ENCODE measurements at regions not wholly inside any gene's neighbourhood (a gene's known extent, or its start where the extent isn't known, plus 50 kb on each side); places are given as distances from the start of the nearest gene placed in this dataset.
"Not testable (repeated sequence)": the region's sequence is repeated elsewhere in the genome, so short reads cannot be mapped to it uniquely, and the experiment has no call there.

DNA sequence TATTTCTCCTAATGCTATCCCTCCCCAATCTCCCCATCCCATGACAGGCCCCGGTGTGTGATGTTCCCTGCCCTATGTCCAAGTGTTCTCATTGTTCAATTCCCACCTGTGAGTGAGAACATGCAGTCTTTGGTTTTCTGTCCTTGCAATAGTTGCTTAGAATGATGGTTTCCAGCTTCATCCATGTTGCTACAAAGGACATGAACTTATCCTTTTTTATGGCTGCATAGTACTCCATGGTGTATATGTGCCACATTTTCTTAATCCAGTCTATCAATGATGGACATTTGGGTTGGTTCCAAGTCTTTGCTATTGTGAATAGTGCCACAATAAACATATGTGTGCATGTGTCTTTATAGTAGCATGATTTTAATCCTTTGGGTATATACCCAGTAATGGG, 51.3 kb upstream of the RIOK2 start:
- DNase-seq (ENCODE audit: low spot score): not testable (repeated sequence)

DNA sequence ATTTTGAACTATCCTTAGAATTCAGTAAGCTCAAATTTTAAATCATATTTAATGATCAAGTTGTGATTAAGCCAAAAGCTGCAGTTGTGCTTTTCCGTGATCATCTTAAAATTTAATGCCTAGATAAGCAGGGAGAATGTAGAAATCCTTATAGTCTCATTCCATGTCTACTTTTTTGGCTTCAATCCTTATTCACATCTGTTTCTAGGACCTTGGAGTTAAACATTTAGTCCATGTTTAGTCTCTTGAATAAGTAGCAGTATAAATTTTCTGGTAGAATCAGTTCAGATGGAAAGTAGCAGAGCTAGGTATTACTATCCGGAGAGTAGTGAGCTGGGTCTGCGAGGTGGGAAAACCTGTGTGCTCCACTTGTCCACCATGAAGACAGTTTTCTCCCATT, 59.3 kb upstream of the RIOK2 start:
- no peak for DNase-seq (ENCODE audit: low spot score)

DNA sequence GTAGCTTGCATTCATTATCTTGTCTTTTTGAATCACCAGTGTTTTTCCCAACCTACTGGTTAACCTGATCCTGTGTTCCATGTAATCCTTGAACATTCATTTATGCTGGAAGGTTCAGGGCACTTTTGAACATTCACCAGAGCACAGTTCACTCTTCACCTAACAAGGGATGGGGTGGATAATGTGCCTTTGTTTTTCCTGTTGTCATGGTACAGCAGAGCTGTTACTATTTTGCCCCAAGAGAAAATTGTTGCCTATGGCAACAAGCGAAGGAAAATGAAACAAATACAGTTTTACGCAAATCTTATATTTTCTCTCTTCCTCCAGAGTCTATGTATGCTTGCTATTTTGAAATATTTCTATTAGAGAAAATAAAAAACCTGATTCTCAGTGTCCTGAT, 60.3 kb upstream of the RIOK2 start:
- no peak for DNase-seq (ENCODE audit: low spot score)

DNA sequence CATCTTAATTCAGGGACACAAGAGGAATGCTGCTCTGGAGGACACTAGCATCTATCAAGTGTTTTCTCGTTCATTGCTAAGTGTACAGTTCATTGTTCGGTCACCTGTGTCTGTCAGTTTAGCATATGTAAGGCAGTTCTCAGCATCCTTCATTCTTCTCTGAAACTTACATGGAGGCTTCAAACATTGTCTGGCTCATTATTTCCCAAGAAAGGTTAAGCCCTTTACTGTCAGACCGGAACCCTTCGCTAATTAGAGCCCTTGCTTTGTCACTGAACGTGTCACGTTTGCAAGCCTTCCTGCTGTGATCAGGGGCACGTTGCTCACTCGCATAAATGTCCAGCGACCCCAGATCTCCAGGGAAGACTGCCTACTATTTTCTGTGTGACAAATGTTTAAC, 62.3 kb upstream of the RIOK2 start:
- DNase-seq (ENCODE audit: low spot score): no peak

DNA sequence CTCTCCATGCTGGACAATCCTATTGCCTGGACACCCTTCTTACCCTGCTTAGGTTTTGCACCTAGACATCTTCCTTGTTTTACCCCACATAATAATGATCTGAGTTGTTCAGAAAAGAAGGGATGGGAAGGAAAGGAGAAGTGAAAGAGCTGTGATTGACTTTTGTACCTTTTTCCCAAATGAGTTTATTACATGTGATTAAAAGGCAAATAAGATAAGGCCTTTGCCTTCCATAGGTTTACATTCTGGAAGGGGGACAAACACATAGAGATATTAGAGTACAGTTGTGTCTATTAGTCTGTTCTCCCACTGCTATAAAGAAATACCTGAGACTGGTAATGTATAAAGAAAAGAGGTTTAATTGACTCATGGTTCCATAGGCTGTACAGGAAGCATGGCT, 67.1 kb upstream of the RIOK2 start:
- no peak for DNase-seq (ENCODE audit: low spot score)

DNA sequence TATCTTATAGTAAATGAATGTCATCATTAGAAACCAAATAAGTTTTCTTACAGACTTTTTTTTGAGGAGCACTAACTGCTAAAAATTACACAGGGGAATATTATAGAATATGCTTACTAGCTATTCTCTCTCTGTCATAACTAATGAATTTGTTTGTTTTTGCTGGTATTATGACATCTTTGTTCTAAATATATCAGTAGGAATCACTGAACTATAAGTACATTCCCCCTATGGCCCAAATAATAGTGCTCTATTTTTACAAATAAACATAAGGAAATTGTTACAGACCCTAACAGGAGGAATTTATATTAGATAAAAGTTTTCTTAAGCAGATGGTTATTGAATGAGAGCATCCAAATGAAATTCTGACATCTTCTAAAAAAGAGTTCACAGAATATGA, 83.0 kb upstream of the RIOK2 start:
- no peak for DNase-seq (ENCODE audit: low spot score)

DNA sequence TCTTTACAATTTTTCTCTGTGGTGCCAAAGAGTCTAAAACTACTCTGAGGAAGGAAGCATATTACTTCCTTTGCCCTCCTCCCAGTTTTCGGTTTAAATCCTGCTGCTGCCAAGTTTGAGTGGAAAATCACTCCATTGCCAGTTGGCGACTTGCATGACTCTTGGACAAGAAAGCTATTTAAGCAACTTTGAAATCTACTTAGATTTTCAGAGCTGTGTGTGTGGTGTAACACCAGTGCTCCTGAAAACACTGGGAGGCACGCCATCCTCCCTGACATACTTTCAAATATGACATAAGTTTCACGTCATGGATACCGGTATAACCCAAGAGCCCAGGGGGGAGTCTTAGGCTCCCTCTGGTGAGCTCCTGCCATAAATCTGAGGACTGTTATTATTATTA, 83.5 kb upstream of the RIOK2 start:
- DNase-seq (ENCODE audit: low spot score): peak; percentile 68

DNA sequence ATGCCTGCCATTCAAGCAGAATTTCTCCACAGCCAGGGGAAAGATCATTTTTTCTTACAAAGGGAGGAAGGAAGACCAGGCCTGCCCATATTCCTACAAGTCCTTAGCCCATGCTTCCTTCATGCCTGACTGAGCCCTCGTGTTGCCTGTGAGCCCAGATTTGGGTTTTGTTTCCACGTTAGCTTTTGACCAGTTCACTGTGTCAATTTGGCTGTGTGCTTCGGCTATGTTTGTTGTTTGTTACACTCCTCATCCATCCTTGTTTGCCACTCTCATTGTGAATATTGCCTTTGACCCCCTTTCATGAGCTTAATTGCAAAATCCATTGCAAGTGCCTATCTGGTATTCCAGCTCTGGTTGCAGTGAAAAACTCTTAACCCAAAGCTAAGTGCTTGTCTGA, 84.7 kb upstream of the RIOK2 start:
- no peak for DNase-seq (ENCODE audit: low spot score)

DNA sequence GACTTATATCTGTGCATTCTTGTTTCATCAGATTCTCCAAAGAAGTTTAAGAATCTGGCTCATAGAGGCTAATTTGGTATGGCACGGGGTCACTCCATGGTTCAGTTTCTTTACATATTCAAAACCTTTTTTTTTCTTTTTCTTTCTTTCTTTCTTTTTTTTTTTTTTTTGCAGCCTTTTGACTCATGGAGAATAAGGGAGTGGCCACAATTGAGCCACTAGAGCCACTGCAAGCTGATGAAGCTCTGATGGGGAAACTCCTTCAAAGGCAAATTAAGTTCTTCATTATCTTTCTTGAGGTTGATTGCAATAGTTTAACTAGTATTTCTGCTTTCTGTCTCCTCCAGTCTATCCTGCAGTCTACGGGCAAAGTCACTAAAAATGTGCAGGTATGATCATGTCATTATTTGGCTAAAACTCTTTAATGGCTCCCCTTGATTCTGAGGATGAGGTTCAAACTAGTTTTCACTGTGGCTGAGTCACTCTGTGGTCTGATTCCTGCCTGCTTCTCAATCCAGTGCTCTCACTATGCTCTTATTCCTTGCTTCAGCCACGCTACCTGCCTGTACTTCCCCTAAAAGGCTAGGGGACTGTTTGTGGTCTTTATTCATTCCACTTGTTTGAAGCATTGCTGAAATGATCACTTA, 93.5 kb upstream of the RIOK2 start:
- DNase-seq (ENCODE audit: low spot score): no peak

DNA sequence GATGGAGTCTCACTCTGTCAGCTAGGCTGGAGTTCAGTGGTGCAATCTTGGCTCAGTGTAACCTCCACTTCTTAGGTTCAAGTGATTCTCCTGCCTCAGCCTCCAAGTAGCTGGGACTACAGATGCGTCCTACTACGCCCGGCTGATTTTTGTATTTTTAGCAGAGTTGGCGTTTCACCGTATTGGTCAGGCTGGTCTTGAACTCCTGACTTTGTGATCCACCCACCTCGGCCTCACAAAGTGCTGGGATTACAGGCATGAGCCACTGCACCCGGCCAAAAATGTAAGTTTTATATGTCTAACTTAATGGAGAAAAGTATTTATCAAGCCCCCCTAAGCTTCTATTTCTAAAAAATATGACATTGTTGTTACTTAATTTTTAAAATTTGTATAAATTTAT, 98.2 kb upstream of the RIOK2 start:
- no peak for DNase-seq (ENCODE audit: low spot score)

DNA sequence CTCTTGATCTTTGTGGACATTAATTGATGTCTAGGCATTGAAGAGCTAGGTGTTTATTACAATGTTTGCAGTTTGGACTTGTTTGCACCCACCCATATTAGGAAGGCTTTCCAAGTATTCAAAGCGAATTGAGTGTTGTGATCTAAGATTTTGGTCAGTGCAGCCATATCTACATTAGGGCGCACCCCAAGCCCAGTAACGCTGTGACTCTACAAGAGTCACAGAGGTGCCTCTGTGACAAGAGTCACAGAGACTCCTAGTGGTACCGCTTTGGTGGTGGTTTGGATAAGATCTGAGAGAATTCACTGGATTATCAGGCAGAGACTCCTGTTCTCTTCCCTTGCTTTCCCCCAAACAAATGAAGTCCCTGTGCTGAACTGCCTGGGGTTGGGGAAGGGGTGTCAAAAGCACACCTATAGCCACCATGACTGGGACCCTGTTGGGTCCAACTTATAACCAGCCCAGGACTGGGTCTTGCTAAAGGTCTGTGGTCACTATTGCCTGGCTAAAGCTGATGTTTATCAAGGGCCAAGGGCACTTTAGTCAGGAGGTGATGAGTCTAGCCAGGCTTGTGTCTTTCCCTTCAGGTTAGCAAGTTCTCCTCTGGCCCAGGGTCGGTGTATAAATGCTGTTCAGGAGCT, 114.1 kb upstream of the RIOK2 start:
- no peak for DNase-seq (ENCODE audit: low spot score)

DNA sequence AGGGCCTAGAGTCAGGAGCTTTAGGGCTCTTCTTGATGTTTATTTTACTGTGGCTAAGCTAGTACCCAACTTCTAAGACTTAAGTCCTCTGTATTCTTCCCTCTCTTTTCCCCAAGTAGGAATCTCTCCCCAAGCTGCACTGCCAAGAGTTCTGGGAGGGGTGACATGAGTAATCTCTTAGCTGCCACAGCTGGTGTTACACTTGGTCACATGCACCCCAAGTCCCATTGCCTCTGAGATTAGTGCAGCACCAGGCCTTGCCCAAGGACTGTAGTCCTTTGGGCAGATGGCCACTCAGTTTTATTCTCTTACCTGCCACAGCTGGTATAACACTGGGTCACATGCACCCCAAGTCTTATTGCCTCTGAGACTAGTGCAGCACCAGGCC, 114.7 kb upstream of the RIOK2 start:
- no peak for DNase-seq (ENCODE audit: low spot score)

DNA sequence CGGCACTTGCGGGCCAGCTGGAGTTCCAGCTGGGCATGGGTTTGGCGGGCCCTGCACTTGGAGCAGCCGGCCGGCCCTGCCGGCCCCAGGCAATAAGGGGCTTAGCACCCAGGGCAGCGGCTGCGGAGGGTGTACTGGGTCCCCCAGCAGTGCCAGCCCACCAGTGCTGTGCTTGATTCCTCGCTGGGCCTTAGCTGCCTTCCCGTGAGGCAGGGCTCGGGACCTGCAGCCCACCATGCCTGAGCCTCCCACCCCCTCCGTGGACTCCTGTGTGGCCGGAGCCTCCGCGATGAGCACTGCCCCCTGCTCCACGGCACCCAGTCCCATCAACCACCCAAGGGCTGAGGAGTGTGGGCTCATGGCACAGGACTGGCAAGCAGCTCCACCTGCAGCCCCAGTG, 118.1 kb upstream of the RIOK2 start:
- not testable (repeated sequence) for DNase-seq (ENCODE audit: low spot score)

DNA sequence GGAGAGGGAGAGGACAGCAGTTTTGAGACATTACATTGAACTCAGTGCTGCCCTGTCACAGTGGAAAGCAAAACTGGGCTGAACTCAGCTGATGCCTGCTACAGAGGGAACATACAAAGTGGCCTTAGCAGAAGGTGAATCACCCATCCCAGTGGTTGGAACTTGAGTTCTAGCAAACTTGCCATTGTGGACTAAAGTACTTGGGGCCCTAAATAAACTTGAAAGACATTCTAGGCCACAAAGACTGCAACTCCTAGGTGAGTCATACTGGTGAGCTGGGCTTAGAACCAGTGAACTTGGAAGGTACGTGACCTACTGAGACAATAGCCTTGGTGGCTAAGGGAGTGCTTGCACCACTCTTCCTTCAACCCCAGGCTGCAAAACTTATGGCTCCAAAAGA, 155.7 kb upstream of the RIOK2 start:
- DNase-seq (ENCODE audit: low spot score): no peak

DNA sequence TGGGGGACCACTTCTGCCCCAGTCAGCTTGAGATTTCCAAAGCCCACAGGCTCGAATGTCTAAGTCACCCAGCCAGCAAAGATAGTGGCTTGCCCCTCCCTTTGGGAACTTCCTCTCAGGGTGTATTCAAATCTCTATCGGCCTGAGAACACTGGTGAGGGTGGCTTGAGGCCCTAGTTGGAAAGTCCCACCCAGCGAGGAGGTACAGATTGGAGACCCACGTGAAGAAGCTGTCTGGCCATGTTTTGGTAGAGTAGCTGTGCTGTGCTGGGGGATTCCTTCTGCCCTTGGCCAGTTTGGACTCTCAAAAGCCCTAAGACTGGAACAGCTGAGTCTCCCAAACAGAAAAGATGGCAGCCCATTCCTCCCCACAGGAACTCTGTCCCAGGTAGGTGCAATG, 172.7 kb upstream of the RIOK2 start:
- DNase-seq (ENCODE audit: low spot score): no peak

DNA sequence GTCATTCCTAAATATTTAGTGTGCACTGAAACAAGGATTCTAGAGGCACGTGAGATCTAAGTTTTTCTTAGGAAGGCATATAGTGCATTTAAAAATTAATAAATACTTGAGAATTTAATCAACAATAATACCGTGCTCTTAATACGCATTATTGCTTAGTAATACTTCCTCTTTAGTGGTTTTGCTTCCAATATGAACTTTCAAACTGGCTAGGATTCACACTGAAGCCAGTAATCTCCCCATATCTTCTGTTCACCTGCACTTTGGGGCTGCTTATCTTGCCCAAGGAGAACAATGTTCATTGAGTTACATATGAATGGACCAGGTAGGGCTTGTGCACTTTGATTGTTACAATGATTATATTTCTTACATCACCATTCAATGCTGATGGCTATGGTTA, 180.5 kb upstream of the RIOK2 start:
- no peak for DNase-seq (ENCODE audit: low spot score)

DNA sequence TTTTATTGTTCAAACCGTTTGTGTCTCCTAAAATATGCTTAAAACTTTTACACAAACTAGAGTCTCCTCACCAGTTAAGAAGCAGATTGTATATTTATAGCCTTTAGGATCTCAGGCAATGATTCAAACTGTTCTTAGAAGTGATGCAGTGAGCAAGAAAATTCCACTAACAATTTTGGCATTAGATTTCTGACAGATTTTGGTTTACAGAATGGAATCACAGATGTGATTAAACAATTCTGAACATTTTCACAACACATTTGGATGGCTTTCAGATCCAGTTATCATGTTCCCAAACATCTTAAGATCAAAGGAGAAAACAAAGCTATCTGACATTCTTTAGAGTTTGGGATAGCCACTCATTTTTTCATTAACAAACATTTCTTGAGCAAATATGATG, 181.7 kb upstream of the RIOK2 start:
- no peak for DNase-seq (ENCODE audit: low spot score)

DNA sequence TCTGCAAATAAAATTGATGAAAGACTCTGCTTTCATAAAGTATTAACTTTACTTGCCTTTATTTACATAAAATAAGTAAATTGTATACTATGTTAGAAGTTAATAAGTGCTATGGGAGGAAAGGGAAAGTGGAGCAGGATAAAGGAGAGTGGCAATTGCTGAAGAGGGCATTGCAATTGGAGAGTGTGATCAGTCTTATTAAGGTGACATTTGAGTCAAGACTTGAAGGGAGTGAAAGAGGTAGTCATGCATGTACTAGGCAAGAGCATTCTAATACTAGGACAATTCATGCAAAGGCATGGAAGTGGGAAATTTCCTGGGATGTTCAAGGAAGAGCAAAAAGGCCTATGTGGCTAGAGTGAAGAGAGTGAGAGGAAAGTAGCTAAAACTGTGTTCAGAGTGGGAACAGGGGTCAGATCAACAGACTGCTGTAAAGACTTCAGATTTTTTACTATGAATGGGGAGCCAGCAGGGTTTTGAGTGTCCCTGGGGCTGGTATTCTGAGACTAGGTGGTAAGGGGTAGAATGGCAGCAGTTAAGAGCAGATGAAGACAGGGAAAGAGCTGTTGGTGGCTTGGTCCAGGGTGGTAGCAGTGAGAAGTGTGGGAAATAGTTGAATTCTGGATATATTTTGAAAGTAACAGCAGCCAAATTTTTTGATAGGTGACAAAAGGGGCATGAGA, 182.3 kb upstream of the RIOK2 start:
- no peak for DNase-seq (ENCODE audit: low spot score)

DNA sequence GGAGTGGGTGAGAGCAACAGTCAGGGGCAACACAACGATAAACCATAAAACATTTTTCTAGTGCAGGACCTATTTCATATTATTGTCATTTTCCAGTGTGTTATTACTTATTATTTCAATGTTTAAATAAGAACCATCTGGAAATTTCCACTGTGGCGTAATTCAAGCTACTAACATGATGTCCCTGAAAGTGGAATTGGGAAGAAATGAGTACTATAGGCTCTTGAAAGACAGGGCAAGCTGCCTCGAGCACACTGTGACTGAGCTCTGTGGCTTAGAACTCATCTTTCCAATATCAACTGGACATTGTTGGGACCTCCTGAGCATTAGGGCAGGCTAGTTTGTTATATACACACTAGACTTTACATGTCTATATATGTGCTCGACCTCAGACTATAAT, 182.9 kb upstream of the RIOK2 start:
- DNase-seq (ENCODE audit: low spot score): no peak

DNA sequence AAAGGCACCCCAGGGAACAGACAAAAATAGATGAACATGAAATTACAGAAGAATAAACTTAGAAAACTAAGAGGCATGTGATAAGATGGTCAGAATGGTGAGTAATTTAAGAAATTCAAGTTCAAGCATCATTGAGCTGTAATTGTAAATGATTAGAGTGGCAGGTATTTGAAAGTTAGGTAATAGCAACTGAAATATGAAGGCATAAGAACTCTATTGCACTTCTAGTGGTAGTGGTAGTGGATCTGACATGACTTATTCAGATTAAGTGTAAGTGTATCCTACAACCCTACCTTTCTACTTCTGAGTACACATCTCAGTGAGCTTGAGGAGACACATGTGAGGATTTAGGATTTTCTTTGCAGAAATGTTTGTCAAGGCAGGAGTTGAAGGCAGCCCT, 192.9 kb upstream of the RIOK2 start:
- DNase-seq (ENCODE audit: low spot score): no peak

DNA sequence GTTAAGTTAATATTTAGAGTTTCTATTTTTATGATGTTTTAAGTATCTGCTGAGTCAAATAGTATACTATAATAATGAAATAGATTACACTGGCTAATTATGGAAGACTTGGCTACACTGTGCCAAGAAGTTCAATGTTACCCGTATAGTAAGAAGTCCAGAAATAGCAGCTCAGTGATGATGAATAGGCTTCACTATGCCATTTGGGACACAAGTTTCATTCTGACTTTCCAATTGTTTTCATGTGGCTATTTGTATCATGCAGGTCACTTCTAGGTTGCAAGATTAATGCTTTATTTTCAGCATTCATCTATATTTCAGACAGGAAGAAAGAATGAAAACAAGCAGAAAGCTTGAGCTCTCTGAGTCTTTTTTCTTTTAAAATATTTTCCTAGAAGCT, 194.5 kb upstream of the RIOK2 start:
- DNase-seq (ENCODE audit: low spot score): no peak

DNA sequence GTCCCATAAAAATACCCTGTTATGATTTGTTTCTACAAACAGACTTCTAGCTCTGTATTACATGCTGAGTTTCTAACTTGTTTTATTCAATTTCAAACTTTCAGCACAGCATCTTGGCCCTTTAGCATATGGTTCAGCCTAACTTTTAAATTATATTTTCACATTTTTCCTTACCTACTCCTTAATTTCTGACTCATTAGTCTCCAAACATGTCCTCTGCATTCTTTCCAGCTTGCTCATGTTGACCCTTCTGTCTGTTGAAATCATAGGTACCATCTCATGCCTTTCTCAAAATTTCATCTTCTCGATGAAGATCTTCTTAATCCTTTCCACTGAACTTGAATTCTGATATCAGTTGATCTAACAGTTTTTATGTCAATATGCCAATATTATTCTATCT, 200.9 kb upstream of the RIOK2 start:
- DNase-seq (ENCODE audit: low spot score): no peak

DNA sequence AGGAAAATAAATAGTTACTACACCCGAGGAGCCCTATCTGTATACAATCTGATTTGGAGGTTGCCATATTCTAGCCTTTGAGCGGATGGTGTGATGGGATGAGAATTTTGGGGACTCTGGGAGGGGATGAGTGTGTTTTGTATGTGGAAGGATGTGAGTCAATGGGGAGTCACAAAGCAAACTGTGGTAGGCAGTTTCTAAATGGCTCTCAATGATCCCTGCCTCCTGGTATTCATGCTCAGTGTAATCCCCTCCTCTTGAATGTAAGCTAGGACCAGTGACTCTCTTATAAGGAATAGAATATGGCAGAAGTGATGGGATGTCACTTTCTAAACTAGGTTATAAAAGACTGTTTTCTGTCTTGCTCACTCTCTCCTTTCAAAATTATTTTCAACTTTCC, 205.7 kb upstream of the RIOK2 start:
- DNase-seq (ENCODE audit: low spot score): no peak

DNA sequence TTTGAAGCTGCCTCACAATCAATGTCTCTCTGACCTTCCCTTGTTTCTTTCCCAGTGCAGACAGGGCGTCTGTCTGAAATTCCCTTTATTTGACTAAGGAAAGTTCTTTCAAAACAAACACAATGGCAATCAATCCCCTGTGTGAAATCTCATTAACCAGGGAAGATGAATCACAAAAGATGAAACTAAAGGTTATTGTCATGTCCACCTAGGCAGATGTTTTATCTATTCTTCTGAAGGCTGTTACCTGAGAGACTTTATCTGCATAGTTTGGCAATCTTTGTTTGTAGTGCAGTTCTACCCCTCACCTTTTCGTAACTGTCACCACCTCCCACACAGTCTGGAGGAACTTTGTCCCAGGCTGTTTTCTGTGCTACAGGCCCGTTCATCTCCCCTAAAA, 217.5 kb upstream of the RIOK2 start:
- DNase-seq (ENCODE audit: low spot score): no peak

Data from left forelimb (tissue), 1 donor.